NCI-H524 treated with DMSO at 0.1 percent for 48 hours (cell line): ENCODE measurements at regions not wholly inside any gene's neighbourhood (a gene's known extent, or its start where the extent isn't known, plus 50 kb on each side); places are given as distances from the start of the nearest gene placed in this dataset.
"Not testable (repeated sequence)": the region's sequence is repeated elsewhere in the genome, so short reads cannot be mapped to it uniquely, and the experiment has no call there.

Source experiments
- DNase-seq: peaks from one replicate; lab custom pipeline; 2025; lab: John Stamatoyannopoulos, UW

DNA sequence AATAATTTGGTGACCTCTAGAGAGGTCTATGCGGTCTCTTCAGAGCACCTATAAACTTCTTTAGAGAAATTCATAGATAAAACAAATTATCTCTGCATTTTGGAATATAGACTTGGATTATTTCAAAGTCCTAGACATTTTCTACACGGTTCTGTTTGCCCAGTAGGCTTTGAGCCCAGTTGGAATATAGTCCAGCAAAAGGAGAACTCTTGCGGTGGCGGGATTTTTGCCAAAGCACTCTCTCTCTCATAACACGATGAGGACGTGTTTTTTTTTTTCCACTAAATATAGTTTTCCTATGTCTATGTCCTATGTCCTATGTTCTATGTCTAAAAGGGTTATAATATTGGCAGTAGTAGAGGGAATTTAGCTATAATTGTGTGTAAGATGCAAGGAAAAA is 164.9 kb upstream of the AGR3 start:
- no peak for DNase-seq

GRCh38 chr7:17053164-17053563 is 171.4 kb upstream of the AGR3 start:
- DNase-seq, result not testable (repeated sequence)

- DNase-seq, result no peak
Measured at GRCh38 chr7:17054206-17054605, 172.4 kb upstream of the AGR3 start.

GRCh38 chr7:17054836-17055235 is 173.1 kb upstream of the AGR3 start:
- no peak for DNase-seq

- DNase-seq, result no peak
Measured at GRCh38 chr7:17055596-17055995, 173.8 kb upstream of the AGR3 start.

DNA sequence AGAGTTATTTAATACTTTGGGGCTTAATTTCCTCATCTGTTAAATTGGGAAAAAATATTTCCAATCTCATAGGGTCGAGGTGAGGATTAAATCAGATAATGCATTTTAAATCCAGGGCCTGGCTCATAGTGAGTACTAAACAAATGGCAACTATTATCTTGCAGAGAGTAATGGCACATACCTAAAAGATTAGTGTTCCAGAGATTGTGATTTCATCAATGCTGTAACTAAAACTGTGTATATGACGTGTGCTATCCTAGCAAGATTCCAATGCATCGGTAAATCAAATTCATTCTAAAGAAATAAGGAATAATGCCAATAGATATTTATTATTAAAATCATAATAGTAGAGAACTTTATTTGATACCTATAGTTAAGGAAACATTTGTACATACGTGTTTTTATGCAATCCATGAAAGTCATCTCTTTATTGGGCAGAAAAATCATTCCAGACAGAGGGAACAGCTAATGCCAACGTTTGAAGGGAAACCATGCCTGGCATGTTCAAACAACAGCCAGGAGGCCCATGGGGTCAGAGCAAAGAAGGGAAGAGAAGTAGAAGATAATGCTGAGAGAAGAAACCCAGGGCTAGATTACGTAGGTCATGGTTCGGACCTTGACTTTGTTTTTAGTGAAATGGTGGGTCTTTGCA is 174.8 kb upstream of the AGR3 start:
- no peak for DNase-seq

DNA sequence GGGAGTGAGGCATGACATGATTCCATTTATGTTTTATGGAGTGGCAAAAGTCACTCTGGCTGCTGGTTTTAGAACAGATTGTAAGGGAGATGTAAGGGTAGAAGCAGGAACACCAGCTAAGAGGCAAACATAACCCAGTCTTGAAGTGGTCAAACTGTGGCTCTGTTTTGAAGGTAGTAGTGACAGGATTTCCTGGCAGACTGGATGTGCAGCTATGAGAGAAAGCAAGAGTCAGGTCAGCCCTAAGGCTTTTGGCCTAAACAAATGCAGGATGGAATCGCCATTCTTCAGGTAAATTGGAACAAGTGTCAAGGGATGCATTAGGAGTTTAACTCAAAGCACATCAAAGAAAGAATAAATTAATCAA is 175.3 kb upstream of the AGR3 start:
- no peak for DNase-seq

DNA sequence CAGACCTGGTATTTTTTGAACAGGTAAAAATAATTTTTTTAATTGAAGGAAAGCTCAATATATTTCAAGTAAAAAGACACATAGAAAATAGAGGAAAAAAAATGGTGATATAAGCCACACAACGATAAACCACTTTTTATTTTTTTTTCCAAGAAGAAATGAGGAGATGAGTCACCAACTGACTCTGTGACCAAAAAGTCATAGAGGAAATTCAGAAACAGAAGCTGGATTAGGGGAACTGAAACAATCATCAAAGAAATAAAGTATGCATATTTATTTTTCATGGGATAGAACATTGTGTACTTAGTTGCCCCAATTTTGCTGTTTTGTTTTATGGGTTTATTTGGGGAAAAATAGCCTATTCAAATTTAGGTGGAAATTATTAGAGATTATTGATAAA is 176.8 kb upstream of the AGR3 start:
- no peak for DNase-seq

DNA sequence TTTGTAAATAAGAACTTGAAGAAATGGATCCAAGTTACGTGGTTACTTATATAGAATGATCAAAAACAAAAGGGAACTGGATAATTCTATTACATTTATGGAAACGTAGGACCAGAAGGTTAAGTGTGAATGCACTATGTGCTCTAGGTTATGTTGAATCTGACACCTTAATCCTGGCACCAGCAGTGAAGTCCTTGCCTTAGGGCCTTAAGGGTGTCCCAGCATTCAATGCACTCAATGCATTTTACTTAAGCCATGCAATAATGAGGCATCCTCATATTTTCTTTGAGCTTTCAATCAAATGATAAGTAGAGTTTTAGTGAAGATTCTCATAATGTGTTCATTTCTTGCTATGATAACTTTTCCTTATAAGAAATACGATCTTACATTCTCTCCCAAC is 178.3 kb upstream of the AGR3 start:
- DNase-seq, result no peak

DNA sequence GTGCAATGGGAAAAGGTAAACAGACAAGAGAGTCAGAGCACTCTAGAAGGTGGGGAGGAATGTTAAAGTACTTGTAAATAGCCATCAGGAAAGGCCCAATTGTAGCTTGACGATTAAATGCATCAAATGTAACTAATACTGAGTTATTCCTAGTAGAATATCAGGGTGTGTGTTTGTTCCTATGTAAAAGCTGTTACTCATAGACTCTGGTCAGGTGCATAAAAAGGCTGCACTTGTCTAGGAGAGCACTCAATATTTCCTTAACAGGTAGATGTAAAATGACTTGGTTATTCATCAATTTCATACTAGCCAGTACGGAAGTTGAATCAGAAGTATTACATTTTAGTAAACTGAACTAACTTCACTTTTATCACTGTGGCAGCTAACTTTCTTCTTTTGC is 179.7 kb upstream of the AGR3 start:
- no peak for DNase-seq

- DNase-seq, result no peak
Measured at GRCh38 chr7:17062151-17063044, 180.6 kb upstream of the AGR3 start.

DNA sequence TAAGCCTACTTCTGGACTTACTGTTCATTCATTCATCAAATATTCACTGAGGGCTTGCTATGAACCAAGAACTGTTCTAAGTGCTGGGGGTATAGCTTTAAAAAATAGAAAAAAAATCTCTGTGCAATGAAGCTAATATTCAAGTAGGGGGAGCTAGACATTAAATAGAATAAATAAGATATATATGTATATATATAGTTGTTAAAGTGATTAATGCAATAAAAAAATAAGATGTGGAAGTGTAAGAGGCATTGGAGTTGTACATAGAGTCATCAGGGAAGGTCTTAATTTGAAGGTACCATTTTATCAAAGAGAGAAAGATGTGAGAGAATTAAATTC is 181.2 kb upstream of the AGR3 start:
- DNase-seq, result no peak

DNA sequence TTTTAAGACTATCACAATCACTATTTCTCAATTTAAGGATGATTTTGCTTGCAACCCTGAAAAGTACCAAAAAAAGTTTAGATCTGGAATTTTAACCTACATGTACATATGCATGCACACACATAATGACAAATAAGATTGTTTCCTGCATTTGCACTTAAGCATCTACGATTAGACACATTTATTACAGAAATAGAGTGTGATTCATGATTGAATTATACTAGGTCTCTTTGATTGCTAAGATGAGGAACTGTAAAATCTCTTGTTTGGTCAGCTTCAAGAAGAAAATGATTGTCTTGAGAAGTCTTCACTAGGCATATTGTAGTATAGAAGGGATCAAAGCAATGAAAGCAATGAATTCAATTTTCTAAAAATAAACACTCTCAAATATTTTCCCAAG is 185.9 kb upstream of the AGR3 start:
- DNase-seq, result no peak

GRCh38 chr7:17069146-17069545 is 187.4 kb upstream of the AGR3 start:
- no peak for DNase-seq

DNA sequence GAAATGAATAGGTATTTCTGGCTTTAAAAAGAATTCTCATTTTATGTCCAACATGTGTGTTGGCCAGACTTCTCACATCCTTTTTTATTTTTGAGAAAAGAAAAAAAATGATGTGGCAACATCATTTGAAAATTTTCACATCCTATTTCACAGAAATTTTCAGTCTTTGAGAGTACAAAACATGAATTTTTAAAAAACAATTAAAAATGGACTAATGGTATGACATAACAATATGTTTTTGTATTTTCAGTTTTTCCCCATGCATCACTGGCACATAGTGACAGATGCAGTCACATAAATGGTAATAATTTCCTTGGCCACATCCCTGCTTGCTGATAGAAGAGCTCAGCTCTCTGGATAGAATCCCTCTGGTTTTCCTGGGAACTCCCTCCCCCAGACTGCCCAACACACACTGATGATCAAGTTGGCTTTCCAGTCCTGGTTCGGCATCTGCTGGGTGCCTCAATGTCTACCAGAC is 188.5 kb upstream of the AGR3 start:
- DNase-seq, result no peak

DNA sequence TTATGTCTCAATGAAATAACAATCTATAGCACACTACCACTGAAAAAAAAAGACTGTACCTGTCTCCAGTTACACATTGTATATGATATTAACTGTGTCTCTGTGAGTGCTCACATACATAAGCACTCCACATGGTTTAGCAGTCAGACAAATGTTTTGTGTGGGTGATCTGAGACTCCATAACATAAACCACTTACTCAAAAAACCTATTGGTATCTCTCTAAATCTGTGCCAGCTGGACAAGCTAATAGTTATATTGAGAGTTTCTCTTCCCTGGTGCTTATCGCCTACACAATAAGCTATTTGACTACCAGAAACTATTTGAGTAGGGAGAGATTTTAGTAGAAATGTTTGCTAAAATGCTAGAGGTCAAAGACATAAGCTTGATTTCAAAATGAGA is 190.1 kb upstream of the AGR3 start:
- no peak for DNase-seq

- DNase-seq, result no peak
Measured at GRCh38 chr7:17075601-17076255, 193.9 kb upstream of the AGR3 start.

- no peak for DNase-seq
Measured at GRCh38 chr7:17078298-17078697, 196.5 kb upstream of the AGR3 start.

- DNase-seq, result no peak
Measured at GRCh38 chr7:17083392-17084165, 201.8 kb upstream of the AGR3 start.

DNA sequence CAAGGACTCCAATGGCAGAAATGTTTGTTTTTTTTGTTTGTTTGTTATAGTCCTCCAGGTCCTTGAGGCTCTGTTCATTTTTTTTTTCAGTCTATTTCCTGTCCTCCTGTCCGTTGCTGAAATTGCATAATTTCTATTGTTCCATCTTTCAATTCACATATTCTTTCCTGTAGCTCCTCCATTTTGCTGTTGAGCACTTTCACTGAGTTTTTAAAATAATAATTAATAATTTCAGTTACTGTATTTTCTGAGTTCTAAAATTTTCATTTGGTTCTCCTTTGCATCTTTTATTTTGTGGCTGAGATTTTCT is 202.3 kb upstream of the AGR3 start:
- no peak for DNase-seq

DNA sequence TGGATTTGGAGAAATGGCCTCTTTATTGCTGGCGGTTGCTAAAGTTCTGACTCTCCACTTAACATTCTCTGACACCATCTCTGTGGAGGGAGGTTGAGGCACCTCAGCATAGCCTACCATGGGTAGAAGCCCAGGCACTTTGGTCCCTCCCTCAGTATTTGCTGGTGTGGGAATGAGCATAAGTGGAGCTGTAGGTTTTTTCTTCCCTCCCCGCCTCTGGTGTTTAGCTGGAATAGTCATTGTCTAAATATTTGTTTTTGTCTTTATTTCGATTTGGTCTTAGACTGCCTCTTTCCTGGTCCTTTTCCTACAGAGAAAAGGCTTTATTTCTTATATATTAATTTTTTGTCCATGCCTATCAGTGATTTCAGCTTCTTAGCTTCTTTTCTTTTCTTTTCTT is 203.4 kb upstream of the AGR3 start:
- no peak for DNase-seq

DNA sequence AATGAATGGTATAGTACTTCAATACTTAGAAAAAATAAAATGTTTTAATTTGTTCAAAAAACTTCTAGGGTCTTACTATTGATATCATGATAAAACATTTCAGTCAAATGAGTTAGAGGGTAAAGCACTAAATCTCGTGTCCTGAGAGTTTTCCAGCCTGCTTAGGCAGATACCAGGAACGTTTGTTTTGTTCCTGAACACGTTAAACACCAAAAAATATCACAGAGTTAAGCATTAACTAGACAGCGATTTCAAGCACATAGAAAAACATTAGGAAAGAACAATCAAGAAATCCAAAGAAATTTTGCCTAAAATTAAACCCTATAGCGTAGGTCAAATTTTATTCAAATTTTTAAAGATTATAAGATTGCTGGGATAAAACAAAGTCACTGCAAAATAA is 204.6 kb upstream of the AGR3 start:
- DNase-seq, result no peak

GRCh38 chr7:17090751-17091150 is 207.7 kb upstream of the AHR start:
- DNase-seq, result no peak
